ENCODE measurements at regions not wholly inside any gene's neighbourhood (a gene's known extent, or its start where the extent isn't known, plus 50 kb on each side); places are given as distances from the start of the nearest gene placed in this dataset.

DNA sequence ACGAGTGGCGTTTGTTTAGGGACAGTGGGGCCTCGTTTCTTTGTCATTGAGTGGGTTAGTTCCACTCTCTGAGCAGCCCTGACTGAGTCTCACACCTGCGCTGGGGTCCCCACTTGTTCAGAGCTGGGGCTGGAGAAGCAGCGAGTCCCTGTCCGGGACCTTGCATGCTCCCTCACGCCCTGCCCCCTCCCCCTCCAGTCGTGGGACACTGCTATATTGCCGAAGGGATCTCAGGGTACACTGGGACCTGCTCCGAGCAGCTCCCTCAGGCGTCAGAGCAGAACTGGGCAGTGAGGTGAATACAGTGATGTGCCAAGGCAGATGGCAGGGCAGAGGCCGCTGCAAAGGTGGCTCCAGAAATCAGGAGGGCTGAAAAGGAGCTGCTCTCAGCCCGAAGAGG is 59.9 kb upstream of the KLF13 start:
- TF ChIP-seq, protein P1, sequence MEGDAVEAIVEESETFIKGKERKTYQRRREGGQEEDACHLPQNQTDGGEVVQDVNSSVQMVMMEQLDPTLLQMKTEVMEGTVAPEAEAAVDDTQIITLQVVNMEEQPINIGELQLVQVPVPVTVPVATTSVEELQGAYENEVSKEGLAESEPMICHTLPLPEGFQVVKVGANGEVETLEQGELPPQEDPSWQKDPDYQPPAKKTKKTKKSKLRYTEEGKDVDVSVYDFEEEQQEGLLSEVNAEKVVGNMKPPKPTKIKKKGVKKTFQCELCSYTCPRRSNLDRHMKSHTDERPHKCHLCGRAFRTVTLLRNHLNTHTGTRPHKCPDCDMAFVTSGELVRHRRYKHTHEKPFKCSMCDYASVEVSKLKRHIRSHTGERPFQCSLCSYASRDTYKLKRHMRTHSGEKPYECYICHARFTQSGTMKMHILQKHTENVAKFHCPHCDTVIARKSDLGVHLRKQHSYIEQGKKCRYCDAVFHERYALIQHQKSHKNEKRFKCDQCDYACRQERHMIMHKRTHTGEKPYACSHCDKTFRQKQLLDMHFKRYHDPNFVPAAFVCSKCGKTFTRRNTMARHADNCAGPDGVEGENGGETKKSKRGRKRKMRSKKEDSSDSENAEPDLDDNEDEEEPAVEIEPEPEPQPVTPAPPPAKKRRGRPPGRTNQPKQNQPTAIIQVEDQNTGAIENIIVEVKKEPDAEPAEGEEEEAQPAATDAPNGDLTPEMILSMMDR (conservative IDR thresholded peaks at IDR 0.05; ENCODE audit: low read length) = no peak
- TF ChIP-seq EZH2phosphoT487 (IDR thresholded peaks at IDR 0.05; ENCODE audit: borderline replicate concordance, low read depth, low read length) = no peak

Measured in OCI-LY7 (cell line).